Panc1 (cell line): ENCODE measurements at regions not wholly inside any gene's neighbourhood (a gene's known extent, or its start where the extent isn't known, plus 50 kb on each side); places are given as distances from the start of the nearest gene placed in this dataset.

Experiments
- ATAC-seq: fragments of 200-7000 bp; cut with Tn5 transposase; 2 replicates; pipeline ENCODE4 v1.9.1; 2020; ENCODE audit warnings: mild to moderate bottlenecking, moderate library complexity
- BruUV-seq: library from RNA; stranded (reverse); fragments of 400-500 nt; replicated peaks from 2 replicates; lab custom pipeline; 2021; lab: Mats Ljungman, UMichigan
- CTCF ChIA-PET: fragments of 300-600 bp; sonication (Branson Sonifier 250); formaldehyde crosslinking; loops from one replicate; lab custom pipeline; 2022; ENCODE audit warnings: antibody characterized with exemption; lab: Charles Lee
- POLR2A ChIA-PET: fragments of 300-600 bp; sonication (Branson Sonifier 250); formaldehyde crosslinking; loops from one replicate; lab custom pipeline; 2022; ENCODE audit warnings: antibody characterized with exemption; lab: Charles Lee
- DNase-seq: peaks from one replicate; pipeline ENCODE4 v3.0.0-alpha.2; 2010; ENCODE audit warnings: low read depth, low spot score
- H3K27ac ChIP-seq: 2 replicates; pipeline ENCODE4 v1.5.1; 2011; ENCODE audit warnings: mild to moderate bottlenecking, low read length, inconsistent platforms
- H3K27me3 ChIP-seq: fragments of 200-500 bp; sonication (Bioruptor generic); 2 replicates; pipeline ENCODE4 v1.6.0; 2014; ENCODE audit warnings: low read length, inconsistent platforms; ENCODE audit not compliant: control insufficient read depth, insufficient read depth
- H3K36me3 ChIP-seq: fragments of 200-500 bp; sonication (Bioruptor generic); 2 replicates; pipeline ENCODE4 v1.5.1; 2014; ENCODE audit warnings: inconsistent platforms, mild to moderate bottlenecking, low read length, moderate library complexity; ENCODE audit not compliant: control insufficient read depth, insufficient read depth
- H3K4me1 ChIP-seq: 2 replicates; pipeline ENCODE4 v1.5.1; 2011; ENCODE audit warnings: inconsistent platforms, mild to moderate bottlenecking, low read length, moderate library complexity; ENCODE audit not compliant: control insufficient read depth, insufficient read depth
- H3K4me3 ChIP-seq, 2 experiments: 2 replicates each; pipeline ENCODE4 v1.5.1; 2011 to 2012; ENCODE audit warnings: low read depth in 2 of 2, low read length in 2 of 2, mild to moderate bottlenecking in 2 of 2, inconsistent platforms in 1 of 2, moderate library complexity in 1 of 2
- H3K9me3 ChIP-seq: fragments of 200-500 bp; sonication (Bioruptor generic); 2 replicates; pipeline ENCODE4 v1.5.1; 2014; ENCODE audit warnings: low read depth, mild to moderate bottlenecking, inconsistent platforms, low read length, moderate library complexity; ENCODE audit not compliant: control insufficient read depth, insufficient read depth
- POLR2AphosphoS5 ChIP-seq: IDR thresholded peaks from 2 replicates; pipeline ENCODE4 v1.6.1; 2012; ENCODE audit warnings: mild to moderate bottlenecking, low read depth, low read length, moderate library complexity
- SIN3A ChIP-seq: IDR thresholded peaks from 2 replicates; pipeline ENCODE4 v1.6.1; 2012; ENCODE audit warnings: low read depth, mild to moderate bottlenecking, low read length, moderate library complexity, borderline replicate concordance; ENCODE audit not compliant: insufficient read depth
- TCF7L2 ChIP-seq: IDR thresholded peaks from 2 replicates; pipeline ENCODE4 v1.6.1; 2011; ENCODE audit warnings: mild to moderate bottlenecking, low read depth, low read length, inconsistent platforms
- in situ Hi-C: cut with HindIII; loops from 2 replicates; pipeline ENCODE4 v1.10.0; 2016; ENCODE audit warnings: low sequenced_read_pairs, low pct_unique_long_range_greater_than_20kb
- intact Hi-C: fragments of 100-400 bp; cut with micrococcal nuclease; formaldehyde crosslinking; loops from one replicate; pipeline ENCODE4 v1.10.0; 2022; ENCODE audit not compliant: unreplicated experiment
- TF ChIP-seq, protein P1 (sequence below), 2 experiments: IDR thresholded peaks; 2 replicates each; pipeline ENCODE4 v1.6.1; 2011 to 2012; ENCODE audit warnings: low read depth in 2 of 2, control low read depth in 1 of 2, low read length in 1 of 2, mild to moderate bottlenecking in 1 of 2, moderate library complexity in 1 of 2; ENCODE audit not compliant: insufficient read depth in 1 of 2
- TF ChIP-seq, protein P2 (sequence below): fragments of 450-650 bp; IDR thresholded peaks from 2 replicates; pipeline ENCODE4 v1.5.1; 2017; ENCODE audit warnings: mild to moderate bottlenecking

DNA sequence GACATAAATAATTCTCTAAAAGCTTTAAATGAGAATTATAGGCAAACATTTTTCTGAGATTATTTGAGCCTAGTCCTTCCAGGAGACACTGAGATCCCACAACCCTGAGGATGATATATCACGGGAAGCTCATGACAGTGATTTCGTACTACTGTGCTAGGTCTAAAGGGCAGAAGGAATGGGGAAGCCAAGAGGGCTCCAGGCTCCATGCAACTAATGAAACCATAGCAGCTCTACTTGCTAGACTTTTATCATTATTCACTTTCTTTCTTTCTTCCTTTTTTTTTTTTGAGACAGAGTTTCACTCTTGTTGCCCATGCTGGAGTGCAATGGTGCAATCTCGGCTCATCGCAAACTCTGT is 57.3 kb upstream of the SGK1 start:
- no peak for ATAC-seq
- POLR2A ChIA-PET: no interaction called here

DNA sequence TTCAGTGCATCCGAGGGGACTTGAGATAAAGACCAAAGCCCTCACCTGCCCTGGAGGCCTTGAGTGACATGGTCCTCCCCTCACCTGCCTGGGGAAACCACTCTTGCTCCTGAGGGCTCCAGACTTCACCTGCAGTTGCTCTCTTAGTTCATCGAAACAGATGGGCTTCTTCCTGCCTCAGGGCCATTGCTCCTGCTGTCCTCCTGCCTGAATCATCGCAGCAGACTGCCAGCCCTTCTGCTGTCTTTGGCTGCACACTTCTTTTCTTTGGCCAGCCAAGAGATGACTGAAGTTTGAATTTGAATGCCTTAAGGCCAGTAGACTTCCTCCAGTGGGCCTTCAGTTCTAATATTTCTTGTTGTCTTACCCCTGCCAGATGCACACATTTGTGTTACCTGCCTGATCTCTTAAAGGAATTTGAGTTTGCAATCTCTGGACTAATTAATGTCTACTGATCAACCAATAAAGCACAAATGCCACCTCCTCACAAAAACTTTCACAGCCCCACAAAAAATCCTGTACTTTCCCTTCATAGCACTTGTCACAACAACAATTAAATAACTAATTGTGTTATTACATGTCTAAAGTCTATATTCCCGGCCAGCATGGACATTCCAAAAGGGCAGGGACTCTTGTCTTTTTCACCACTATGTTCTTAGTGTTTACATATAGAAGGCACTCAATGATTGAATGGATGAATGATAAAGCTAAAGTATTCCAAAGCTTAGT is 56.7 kb upstream of the SGK1 start:
- in situ Hi-C loops: no loop called here
- no TSS peak for BruUV-seq
- Histone ChIP-seq H3K4me3 (no peak overlapping the region), H3K4me1 (no peaks in the 10 kb centered on the region), H3K36me3 (no peaks in the 10 kb centered on the region), H3K9me3 (no peaks in the 10 kb centered on the region), H3K27me3 (no peaks in the 10 kb centered on the region), H3K27ac (no peak overlapping the region)
- CTCF ChIA-PET: no interaction called here
- TF ChIP-seq, protein P1, sequence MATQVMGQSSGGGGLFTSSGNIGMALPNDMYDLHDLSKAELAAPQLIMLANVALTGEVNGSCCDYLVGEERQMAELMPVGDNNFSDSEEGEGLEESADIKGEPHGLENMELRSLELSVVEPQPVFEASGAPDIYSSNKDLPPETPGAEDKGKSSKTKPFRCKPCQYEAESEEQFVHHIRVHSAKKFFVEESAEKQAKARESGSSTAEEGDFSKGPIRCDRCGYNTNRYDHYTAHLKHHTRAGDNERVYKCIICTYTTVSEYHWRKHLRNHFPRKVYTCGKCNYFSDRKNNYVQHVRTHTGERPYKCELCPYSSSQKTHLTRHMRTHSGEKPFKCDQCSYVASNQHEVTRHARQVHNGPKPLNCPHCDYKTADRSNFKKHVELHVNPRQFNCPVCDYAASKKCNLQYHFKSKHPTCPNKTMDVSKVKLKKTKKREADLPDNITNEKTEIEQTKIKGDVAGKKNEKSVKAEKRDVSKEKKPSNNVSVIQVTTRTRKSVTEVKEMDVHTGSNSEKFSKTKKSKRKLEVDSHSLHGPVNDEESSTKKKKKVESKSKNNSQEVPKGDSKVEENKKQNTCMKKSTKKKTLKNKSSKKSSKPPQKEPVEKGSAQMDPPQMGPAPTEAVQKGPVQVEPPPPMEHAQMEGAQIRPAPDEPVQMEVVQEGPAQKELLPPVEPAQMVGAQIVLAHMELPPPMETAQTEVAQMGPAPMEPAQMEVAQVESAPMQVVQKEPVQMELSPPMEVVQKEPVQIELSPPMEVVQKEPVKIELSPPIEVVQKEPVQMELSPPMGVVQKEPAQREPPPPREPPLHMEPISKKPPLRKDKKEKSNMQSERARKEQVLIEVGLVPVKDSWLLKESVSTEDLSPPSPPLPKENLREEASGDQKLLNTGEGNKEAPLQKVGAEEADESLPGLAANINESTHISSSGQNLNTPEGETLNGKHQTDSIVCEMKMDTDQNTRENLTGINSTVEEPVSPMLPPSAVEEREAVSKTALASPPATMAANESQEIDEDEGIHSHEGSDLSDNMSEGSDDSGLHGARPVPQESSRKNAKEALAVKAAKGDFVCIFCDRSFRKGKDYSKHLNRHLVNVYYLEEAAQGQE (IDR thresholded peaks at IDR 0.05; ENCODE audit: insufficient read depth in 1 of 2, low read depth in 2 of 2, low read length in 1 of 2): no peak
- no peak for TF ChIP-seq TCF7L2
- TF ChIP-seq SIN3A: no peak
- TF ChIP-seq, protein P2, sequence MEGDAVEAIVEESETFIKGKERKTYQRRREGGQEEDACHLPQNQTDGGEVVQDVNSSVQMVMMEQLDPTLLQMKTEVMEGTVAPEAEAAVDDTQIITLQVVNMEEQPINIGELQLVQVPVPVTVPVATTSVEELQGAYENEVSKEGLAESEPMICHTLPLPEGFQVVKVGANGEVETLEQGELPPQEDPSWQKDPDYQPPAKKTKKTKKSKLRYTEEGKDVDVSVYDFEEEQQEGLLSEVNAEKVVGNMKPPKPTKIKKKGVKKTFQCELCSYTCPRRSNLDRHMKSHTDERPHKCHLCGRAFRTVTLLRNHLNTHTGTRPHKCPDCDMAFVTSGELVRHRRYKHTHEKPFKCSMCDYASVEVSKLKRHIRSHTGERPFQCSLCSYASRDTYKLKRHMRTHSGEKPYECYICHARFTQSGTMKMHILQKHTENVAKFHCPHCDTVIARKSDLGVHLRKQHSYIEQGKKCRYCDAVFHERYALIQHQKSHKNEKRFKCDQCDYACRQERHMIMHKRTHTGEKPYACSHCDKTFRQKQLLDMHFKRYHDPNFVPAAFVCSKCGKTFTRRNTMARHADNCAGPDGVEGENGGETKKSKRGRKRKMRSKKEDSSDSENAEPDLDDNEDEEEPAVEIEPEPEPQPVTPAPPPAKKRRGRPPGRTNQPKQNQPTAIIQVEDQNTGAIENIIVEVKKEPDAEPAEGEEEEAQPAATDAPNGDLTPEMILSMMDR: no peak
- no peak for TF ChIP-seq POLR2AphosphoS5
- intact Hi-C loops: no loop called here
- ATAC-seq: no peak
- no peak for DNase-seq
- POLR2A ChIA-PET: no interaction called here

More for the DNA sequence above, 57.3 kb upstream of the SGK1 start:
- intact Hi-C loops (no loop called here), in situ Hi-C loops (no loop called here)
- TF ChIP-seq, protein P1 (IDR thresholded peaks at IDR 0.05; ENCODE audit: insufficient read depth in 1 of 2, low read depth in 2 of 2, low read length in 1 of 2): no peak
- TF ChIP-seq SIN3A (no peak), TCF7L2 (no peak), POLR2AphosphoS5 (no peak)
- TF ChIP-seq, protein P2: no peak
- Histone ChIP-seq H3K9me3 (no peaks in the 10 kb centered on the region), H3K27ac (no peak overlapping the region), H3K4me1 (no peaks in the 10 kb centered on the region), H3K36me3 (no peaks in the 10 kb centered on the region), H3K4me3 (no peak overlapping the region), H3K27me3 (no peaks in the 10 kb centered on the region)
- no peak for DNase-seq
- BruUV-seq: no TSS peak
- CTCF ChIA-PET: no interaction called here
